Erythroblast (primary cell): ENCODE measurements at regions not wholly inside any gene's neighbourhood (a gene's known extent, or its start where the extent isn't known, plus 50 kb on each side); places are given as distances from the start of the nearest gene placed in this dataset.

Experiments
- DNase-seq, 2 experiments: peaks; one replicate each; lab custom pipeline; 2025; lab: John Stamatoyannopoulos, UW
- GATA1 ChIP-seq: IDR thresholded peaks from 2 replicates; pipeline ENCODE4 v1.6.1; 2011; ENCODE audit warnings: low read depth, mild to moderate bottlenecking, control low read depth, low read length, moderate library complexity
- POLR2A ChIP-seq: IDR thresholded peaks from 2 replicates; pipeline ENCODE4 v1.6.1; 2011; ENCODE audit warnings: mild to moderate bottlenecking, low read length

DNA sequence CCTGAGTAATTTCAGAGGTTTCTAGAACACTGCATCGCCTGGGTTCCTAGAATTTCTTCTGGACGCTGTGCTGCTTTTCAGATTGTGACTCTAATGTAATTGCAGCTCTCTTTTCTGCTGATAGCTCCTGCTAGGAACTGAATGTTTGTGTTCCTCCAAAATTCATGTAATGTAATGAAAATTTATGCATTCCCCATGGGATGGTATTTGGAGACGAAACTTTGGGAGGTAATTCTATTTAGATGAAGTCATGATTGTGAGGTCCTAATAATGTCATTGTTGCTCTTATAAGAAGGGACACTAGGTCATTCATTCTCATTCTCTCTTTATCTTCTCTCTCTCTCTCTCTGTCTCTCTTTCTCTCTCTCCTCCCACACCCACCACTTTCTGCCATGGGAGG is 223.9 kb upstream of the DOK6 start:
- TF ChIP-seq GATA1 (no peak), POLR2A (no peak)
- no peak for DNase-seq

DNA sequence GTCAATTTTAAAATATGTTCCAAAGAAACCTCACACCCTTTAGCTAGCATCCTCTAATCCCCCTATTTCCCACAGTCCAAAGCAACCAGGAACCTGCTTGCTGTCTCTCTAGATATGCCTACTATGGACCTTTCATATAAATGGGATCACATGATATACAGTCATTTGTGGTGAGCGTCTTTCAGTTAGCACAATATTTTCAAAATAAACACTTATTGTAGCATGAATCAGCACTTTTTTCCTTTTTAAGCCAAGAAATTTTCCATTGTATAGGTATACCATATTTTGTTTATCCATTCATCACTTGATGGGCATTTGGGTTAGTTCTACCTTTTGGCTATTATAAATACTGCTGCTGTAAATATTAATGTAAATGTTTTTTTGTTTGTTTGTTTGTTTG is 223.0 kb upstream of the DOK6 start:
- no peak for TF ChIP-seq POLR2A
- TF ChIP-seq GATA1: no peak
- no peak for DNase-seq

DNA sequence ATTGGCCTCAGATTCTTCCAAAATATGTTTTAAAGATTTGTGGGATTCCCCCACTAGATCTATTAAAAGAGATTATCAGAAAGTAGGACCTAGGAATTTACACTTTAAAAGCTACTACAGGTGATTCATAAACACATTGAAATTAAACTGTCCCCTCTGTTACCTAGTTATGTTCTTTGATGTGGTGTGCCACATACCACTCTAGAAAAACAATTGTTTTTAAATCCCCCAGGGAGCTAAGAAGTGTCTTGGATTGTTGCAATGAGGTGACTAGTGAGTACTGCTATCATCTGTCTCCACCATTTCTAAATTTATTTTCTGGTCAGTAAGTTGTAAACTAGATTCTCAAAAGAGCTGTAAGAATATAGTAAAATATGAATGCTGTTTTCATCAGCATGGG is 214.5 kb upstream of the DOK6 start:
- no peak for DNase-seq
- TF ChIP-seq GATA1 (no peak), POLR2A (no peak)

DNA sequence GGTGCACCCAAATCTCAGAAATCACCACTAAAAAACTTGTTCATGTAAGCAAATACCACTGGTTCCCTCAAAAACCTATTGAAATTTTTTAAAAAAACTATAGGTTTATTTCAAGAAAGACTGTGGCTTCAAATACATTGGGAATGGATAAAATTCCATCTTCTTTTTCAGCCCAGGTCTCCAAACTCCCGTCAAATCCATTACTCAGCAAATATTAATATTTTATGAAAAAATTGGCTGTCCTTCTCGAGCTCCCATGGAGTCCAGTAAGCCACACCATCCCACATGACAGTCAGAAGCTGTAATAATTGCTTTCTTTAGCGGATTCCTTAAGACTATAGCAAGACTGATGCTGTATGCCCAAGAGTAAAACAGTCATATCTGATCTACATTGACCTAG is 204.4 kb upstream of the DOK6 start:
- no peak for TF ChIP-seq POLR2A
- TF ChIP-seq GATA1: no peak
- no peak for DNase-seq

GRCh38 chr18:69205925-69206324 is 194.8 kb upstream of the DOK6 start:
- no peak for DNase-seq
- TF ChIP-seq POLR2A (no peak), GATA1 (no peak)

DNA sequence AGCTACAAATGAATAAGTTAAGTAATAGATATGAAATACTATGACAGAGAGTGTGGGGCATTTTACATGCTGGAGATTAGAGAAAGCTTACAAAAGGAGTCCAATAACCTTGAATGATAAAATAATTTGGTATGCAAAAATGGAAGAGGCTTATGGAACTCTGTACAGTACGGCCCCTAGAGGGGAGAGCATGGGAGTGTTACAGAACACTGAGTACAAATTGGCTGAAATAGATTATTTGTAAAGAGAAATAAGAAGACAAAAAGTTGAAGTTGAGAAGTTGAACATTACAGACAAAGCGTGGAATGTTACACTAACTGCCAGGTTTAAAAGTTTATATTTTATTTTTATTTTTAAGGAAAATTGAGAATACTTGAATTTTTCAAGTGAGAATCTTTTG is 192.1 kb upstream of the DOK6 start:
- TF ChIP-seq POLR2A (no peak), GATA1 (no peak)

GRCh38 chr18:69209761-69210160 is 190.9 kb upstream of the DOK6 start:
- TF ChIP-seq GATA1 (no peak), POLR2A (no peak)
- no peak for DNase-seq

More for the DNA sequence above, 192.1 kb upstream of the DOK6 start:
- no peak for DNase-seq

DNA sequence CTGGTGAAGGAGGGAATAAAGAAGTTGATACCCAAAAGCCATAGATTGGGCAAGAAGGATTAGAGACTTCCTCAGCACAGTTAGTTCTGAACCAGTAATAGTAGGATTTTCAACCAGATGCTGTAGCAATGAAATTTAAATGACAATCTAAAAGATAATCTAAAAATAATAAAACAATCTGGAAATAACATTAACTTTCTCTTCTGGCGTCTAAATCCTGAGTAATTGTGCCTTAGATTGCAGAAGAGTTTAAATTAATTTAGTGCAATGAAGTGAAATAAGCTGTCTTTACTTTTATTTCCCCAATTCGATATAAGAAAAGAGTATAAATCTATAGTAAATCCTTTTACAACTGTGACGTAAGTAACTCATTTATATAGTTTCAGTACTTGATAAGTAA is 186.8 kb upstream of the DOK6 start:
- TF ChIP-seq POLR2A: no peak
- no peak for TF ChIP-seq GATA1
- DNase-seq: no peak

- DNase-seq: no peak
- TF ChIP-seq GATA1: no peak
- TF ChIP-seq POLR2A: no peak
Measured at GRCh38 chr18:69215161-69215560, 185.5 kb upstream of the DOK6 start.

GRCh38 chr18:69216321-69216720 is 184.4 kb upstream of the DOK6 start:
- TF ChIP-seq POLR2A: no peak
- no peak for TF ChIP-seq GATA1
- DNase-seq: peak; percentile 72 to 84

- TF ChIP-seq POLR2A (no peak), GATA1 (no peak)
- no peak for DNase-seq
Measured at GRCh38 chr18:69217196-69218000, 183.3 kb upstream of the DOK6 start.

DNA sequence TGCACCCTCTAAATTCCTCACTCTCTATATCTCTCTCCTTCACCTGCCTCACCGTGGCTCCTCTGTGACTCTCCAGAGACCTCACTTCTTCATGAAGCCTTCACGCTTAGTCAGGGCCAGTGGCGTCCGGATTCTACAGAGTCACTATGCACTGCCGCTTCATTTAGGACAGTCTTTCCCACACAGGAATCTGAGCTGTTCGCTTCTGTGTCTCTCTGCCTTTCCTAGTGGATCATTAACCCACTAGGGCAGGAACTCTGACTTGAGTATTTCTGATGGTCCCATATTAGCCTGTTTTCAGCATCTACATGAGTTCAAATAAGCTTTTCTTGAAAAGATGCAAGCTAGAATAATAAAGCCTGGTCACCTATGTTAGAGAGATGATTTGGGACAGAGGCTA is 180.2 kb upstream of the DOK6 start:
- no peak for DNase-seq
- no peak for TF ChIP-seq POLR2A
- TF ChIP-seq GATA1: no peak

- no peak for DNase-seq
- no peak for TF ChIP-seq GATA1
- no peak for TF ChIP-seq POLR2A
Measured at GRCh38 chr18:69222089-69222488, 178.6 kb upstream of the DOK6 start.

- no peak for DNase-seq
- TF ChIP-seq GATA1: no peak
- TF ChIP-seq POLR2A: no peak
Measured at GRCh38 chr18:69226971-69227370, 173.7 kb upstream of the DOK6 start.

GRCh38 chr18:69230204-69230603 is 170.5 kb upstream of the DOK6 start:
- TF ChIP-seq POLR2A (no peak), GATA1 (no peak)
- no peak for DNase-seq

- no peak for DNase-seq
Measured at GRCh38 chr18:69233465-69234054, 167.1 kb upstream of the DOK6 start.

More at GRCh38 chr18:69233465-69234054, 167.1 kb upstream of the DOK6 start:
- TF ChIP-seq POLR2A (no peak), GATA1 (no peak)
